HCT116 (cell line): ENCODE measurements at regions not wholly inside any gene's neighbourhood (a gene's known extent, or its start where the extent isn't known, plus 50 kb on each side); places are given as distances from the start of the nearest gene placed in this dataset.

Experiments used
- ATAC-seq: fragments of 200-7000 bp; cut with Tn5 transposase; 2 replicates; pipeline ENCODE4 v1.9.1; 2020; ENCODE audit warnings: mild to moderate bottlenecking, moderate library complexity
- BruUV-seq: library from RNA; stranded (reverse); fragments of 400-500 nt; replicated peaks from 2 replicates; lab custom pipeline; 2021; lab: Mats Ljungman, UMichigan
- CTCF ChIA-PET: fragments of 300-600 bp; sonication (Branson Sonifier 250); formaldehyde crosslinking; loops from one replicate; lab custom pipeline; 2021; ENCODE audit warnings: antibody characterized with exemption; lab: Charles Lee
- POLR2A ChIA-PET: fragments of 300-600, 350-600 bp; sonication (Branson Sonifier 250); formaldehyde crosslinking; loops from one replicate; lab custom pipeline; 2021; ENCODE audit warnings: antibody characterized with exemption; lab: Charles Lee
- RAD21 ChIA-PET, 2 experiments: fragments of 300-600 bp; sonication (Branson Sonifier 250); formaldehyde crosslinking; loops; one replicate each; lab custom pipeline; 2023; ENCODE audit warnings: low total read pairs in 2 of 2; ENCODE audit not compliant: uncharacterized antibody in 2 of 2, unreplicated experiment in 2 of 2, low non-redundant PET in 1 of 2; lab: Charles Lee
- DNase-seq: peaks from one replicate; pipeline ENCODE4 v3.0.0-alpha.2; 2010; ENCODE audit warnings: low read depth, low spot score
- H2AFZ ChIP-seq: fragments of 200-600 bp; shearing (Covaris generic), sonication (generic); 2 replicates; pipeline ENCODE4 v1.6.1; 2017; ENCODE audit warnings: low read depth, mixed run types, mixed read lengths, antibody characterized with exemption, low read length; ENCODE audit not compliant: poor library complexity, severe bottlenecking
- H3K27ac ChIP-seq: 2 replicates; pipeline ENCODE4 v1.5.1; 2012; ENCODE audit warnings: low read depth, low read length
- H3K27me3 ChIP-seq: fragments of 200-600 bp; sonication (generic); 2 replicates; pipeline ENCODE4 v1.6.1; 2016; ENCODE audit warnings: mixed run types, low read length, mixed read lengths; ENCODE audit not compliant: insufficient read depth
- H3K36me3 ChIP-seq, 2 experiments: fragments of 200-500 bp in 1 of 2; fragments of 200-600 bp in 1 of 2; sonication (Bioruptor generic) in 1 of 2; sonication (generic) in 1 of 2; 2 replicates each; pipeline versions ENCODE4 v1.5.1 to v1.6.1; 2014 to 2016; ENCODE audit warnings: low read length in 2 of 2, inconsistent platforms in 1 of 2, mixed read lengths in 1 of 2, mixed run types in 1 of 2; ENCODE audit not compliant: insufficient read depth in 2 of 2, control insufficient read depth in 1 of 2
- H3K4me1 ChIP-seq, 2 experiments: fragments of 200-600 bp in 1 of 2; sonication (generic) in 1 of 2; 2 replicates each; pipeline versions ENCODE4 v1.5.1 to v1.6.1; 2012 to 2017; ENCODE audit warnings: low read length in 2 of 2, inconsistent platforms in 1 of 2, mild to moderate bottlenecking in 1 of 2, mixed read lengths in 1 of 2, mixed run types in 1 of 2, moderate library complexity in 1 of 2; ENCODE audit not compliant: insufficient read depth in 2 of 2, control insufficient read depth in 1 of 2
- H3K4me2 ChIP-seq: fragments of 200-600 bp; sonication (generic); 2 replicates; pipeline ENCODE4 v1.6.1; 2017; ENCODE audit warnings: mixed run types, low read length, mixed read lengths
- H3K4me3 ChIP-seq, 2 experiments: fragments of 200-600 bp in 1 of 2; sonication (generic) in 1 of 2; replicated peaks in 1 of 2; 2 replicates each; pipeline ENCODE4 v1.5.1; 2011 to 2016; ENCODE audit warnings: low read length in 2 of 2, control low read depth in 1 of 2, low read depth in 1 of 2, mild to moderate bottlenecking in 1 of 2, mixed read lengths in 1 of 2, mixed run types in 1 of 2
- H3K79me2 ChIP-seq: fragments of 200-600 bp; sonication (generic); 2 replicates; pipeline ENCODE4 v1.6.1; 2017; ENCODE audit warnings: mild to moderate bottlenecking, mixed run types, low read length, moderate library complexity, mixed read lengths; ENCODE audit not compliant: insufficient read depth
- H3K9ac ChIP-seq: fragments of 200-600 bp; sonication (generic); 2 replicates; pipeline ENCODE4 v1.6.1; 2016; ENCODE audit warnings: low read length, mixed read lengths
- H3K9me2 ChIP-seq: fragments of 200-600 bp; sonication (generic), shearing (Covaris generic); 2 replicates; pipeline ENCODE4 v1.6.1; 2017; ENCODE audit warnings: mixed run types, mild to moderate bottlenecking, moderate library complexity; ENCODE audit not compliant: insufficient read depth
- H3K9me3 ChIP-seq, 2 experiments: fragments of 200-500 bp in 1 of 2; fragments of 200-600 bp in 1 of 2; sonication (Bioruptor generic) in 1 of 2; sonication (generic) in 1 of 2; 2 replicates each; pipeline ENCODE4 v1.6.1; 2014 to 2017; ENCODE audit warnings: low read length in 2 of 2, mixed read lengths in 2 of 2, inconsistent platforms in 1 of 2, low read depth in 1 of 2, mild to moderate bottlenecking in 1 of 2, mixed run types in 1 of 2, moderate library complexity in 1 of 2; ENCODE audit not compliant: control insufficient read depth in 1 of 2, insufficient read depth in 1 of 2
- H4K20me1 ChIP-seq: fragments of 200-600 bp; sonication (generic), shearing (Covaris generic); 2 replicates; pipeline ENCODE4 v1.6.1; 2017; ENCODE audit warnings: mixed run types, mild to moderate bottlenecking, moderate library complexity; ENCODE audit not compliant: insufficient read depth
- CBX3 ChIP-seq: IDR thresholded peaks from 2 replicates; pipeline ENCODE4 v1.6.1; 2012; ENCODE audit warnings: low read depth
- CEBPB ChIP-seq: IDR thresholded peaks from 2 replicates; pipeline ENCODE4 v1.6.1; 2012; ENCODE audit warnings: low read depth
- EGR1 ChIP-seq: IDR thresholded peaks from 2 replicates; pipeline ENCODE4 v1.6.1; 2012; ENCODE audit warnings: low read depth
- ELF1 ChIP-seq: IDR thresholded peaks from 2 replicates; pipeline ENCODE4 v1.6.1; 2012; ENCODE audit warnings: low read depth, borderline replicate concordance
- EZH2 ChIP-seq: fragments of 200-600 bp; sonication (generic); IDR thresholded peaks from 2 replicates; pipeline ENCODE4 v1.6.1; 2017; ENCODE audit warnings: antibody characterized with exemption, mixed run types
- JUND ChIP-seq: IDR thresholded peaks from 2 replicates; pipeline ENCODE4 v1.6.1; 2012
- POLR2A ChIP-seq: IDR thresholded peaks from 2 replicates; pipeline ENCODE4 v1.7.0; 2011; ENCODE audit warnings: borderline replicate concordance; ENCODE audit not compliant: insufficient read depth, insufficient read length; ENCODE audit errors: extremely low read depth
- RAD21 ChIP-seq: IDR thresholded peaks from 2 replicates; pipeline ENCODE4 v1.6.1; 2012; ENCODE audit warnings: low read depth, mild to moderate bottlenecking
- SP1 ChIP-seq: IDR thresholded peaks from 2 replicates; pipeline ENCODE4 v1.6.1; 2012; ENCODE audit warnings: low read depth
- SRF ChIP-seq: IDR thresholded peaks from 2 replicates; pipeline ENCODE4 v1.6.1; 2012; ENCODE audit warnings: low read depth
- TCF7L2 ChIP-seq: IDR thresholded peaks from 2 replicates; pipeline ENCODE4 v1.7.0; 2011; ENCODE audit warnings: borderline replicate concordance, inconsistent platforms; ENCODE audit not compliant: insufficient read depth, insufficient read length; ENCODE audit errors: extremely low read depth
- YY1 ChIP-seq: IDR thresholded peaks from 2 replicates; pipeline ENCODE4 v1.6.1; 2011; ENCODE audit warnings: low read length, low read depth, moderate library complexity, mild to moderate bottlenecking; ENCODE audit not compliant: insufficient replicate concordance; ENCODE audit errors: extremely low read depth
- ZFX ChIP-seq: fragments of 450-650 bp; IDR thresholded peaks from 2 replicates; pipeline ENCODE4 v1.6.1; 2017
- ZNF274 ChIP-seq: fragments of 200-500 bp; sonication (Bioruptor generic); IDR thresholded peaks from 2 replicates; pipeline ENCODE4 v1.6.1; 2014; ENCODE audit warnings: mild to moderate bottlenecking, low read depth, low read length, inconsistent platforms
- intact Hi-C: fragments of 100-400 bp; cut with micrococcal nuclease; formaldehyde crosslinking; loops from 2 replicates; pipeline ENCODE4 v1.10.0; 2022
- TF ChIP-seq, protein P1 (sequence below): IDR thresholded peaks from 2 replicates; pipeline ENCODE4 v1.6.1; 2012
- TF ChIP-seq, protein P2 (sequence below): IDR thresholded peaks from 2 replicates; pipeline ENCODE4 v1.6.1; 2012
- TF ChIP-seq, protein P3 (sequence below): IDR thresholded peaks from 2 replicates; pipeline ENCODE4 v1.6.1; 2011; ENCODE audit warnings: mild to moderate bottlenecking, low read length, moderate library complexity; ENCODE audit not compliant: insufficient replicate concordance; ENCODE audit errors: extremely low read depth
- TF ChIP-seq, protein P4 (sequence below), 3 experiments: fragments of 200-600 bp in 1 of 3; sonication (generic) in 1 of 3; IDR thresholded peaks in 2 of 3; conservative IDR thresholded peaks in 1 of 3; 2 replicates each; pipeline ENCODE4 v1.5.1; 2012 to 2017; ENCODE audit warnings: low read depth in 2 of 3, low read length in 2 of 3, antibody characterized with exemption in 1 of 3, borderline replicate concordance in 1 of 3, control low read depth in 1 of 3, mild to moderate bottlenecking in 1 of 3, mixed read lengths in 1 of 3, mixed run types in 1 of 3, moderate library complexity in 1 of 3; ENCODE audit not compliant: insufficient read depth in 1 of 3

DNA sequence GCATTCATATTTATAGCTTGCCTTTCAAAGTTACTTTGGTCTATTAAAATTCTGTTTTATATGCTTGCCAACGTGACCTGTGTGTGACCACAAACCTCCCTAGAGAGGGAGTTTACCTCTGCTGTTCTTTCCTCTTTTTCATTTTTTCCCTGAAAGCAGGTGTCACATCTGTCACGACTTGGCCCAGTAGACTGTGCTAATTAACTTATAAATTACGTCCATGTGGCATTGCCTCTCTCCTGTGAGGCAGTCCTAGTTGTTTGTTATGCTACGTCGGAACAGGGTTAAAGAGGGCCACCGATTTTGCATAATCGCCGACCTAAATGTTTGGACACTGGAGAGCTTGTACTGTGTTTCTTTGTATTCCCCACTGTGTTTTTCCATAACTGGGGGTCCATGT, 343.9 kb upstream of the FLRT2 start:
- BruUV-seq, result no TSS peak
- DNase-seq, result no peak
- ChIA-PET RAD21 (no interaction called here), POLR2A (no interaction called here), CTCF (no interaction called here)
- ATAC-seq, result no peak
- H3K9me3 ChIP-seq, result peaks cover 0 to 27% of the 10 kb centered on the region in 2 experiments; a peak in 2 of 4 replicates
- no peaks in the 10 kb centered on the region for H3K4me1 ChIP-seq
- H3K79me2 ChIP-seq, result no peaks in the 10 kb centered on the region
- TF ChIP-seq, protein P1, sequence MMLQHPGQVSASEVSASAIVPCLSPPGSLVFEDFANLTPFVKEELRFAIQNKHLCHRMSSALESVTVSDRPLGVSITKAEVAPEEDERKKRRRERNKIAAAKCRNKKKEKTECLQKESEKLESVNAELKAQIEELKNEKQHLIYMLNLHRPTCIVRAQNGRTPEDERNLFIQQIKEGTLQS, result no peak
- TF ChIP-seq ZNF274 (no peak), YY1 (no peak), TCF7L2 (no peak), JUND (no peak), SRF (no peak), POLR2A (no peak), EZH2 (no peak)
- TF ChIP-seq, protein P2, sequence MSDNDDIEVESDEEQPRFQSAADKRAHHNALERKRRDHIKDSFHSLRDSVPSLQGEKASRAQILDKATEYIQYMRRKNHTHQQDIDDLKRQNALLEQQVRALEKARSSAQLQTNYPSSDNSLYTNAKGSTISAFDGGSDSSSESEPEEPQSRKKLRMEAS, result no peak
- no peak overlapping the region for H3K4me3 ChIP-seq
- H3K9ac ChIP-seq, result no peak overlapping the region
- H3K27me3 ChIP-seq, result no peaks in the 10 kb centered on the region
- no peaks in the 10 kb centered on the region for H3K9me2 ChIP-seq
- H3K27ac ChIP-seq, result no peak overlapping the region
- no peak overlapping the region for H3K4me2 ChIP-seq
- intact Hi-C loops, result no loop called here
- H4K20me1 ChIP-seq, result no peaks in the 10 kb centered on the region
- H2AFZ ChIP-seq, result no peak overlapping the region
- H3K36me3 ChIP-seq, result no peaks in the 10 kb centered on the region

DNA sequence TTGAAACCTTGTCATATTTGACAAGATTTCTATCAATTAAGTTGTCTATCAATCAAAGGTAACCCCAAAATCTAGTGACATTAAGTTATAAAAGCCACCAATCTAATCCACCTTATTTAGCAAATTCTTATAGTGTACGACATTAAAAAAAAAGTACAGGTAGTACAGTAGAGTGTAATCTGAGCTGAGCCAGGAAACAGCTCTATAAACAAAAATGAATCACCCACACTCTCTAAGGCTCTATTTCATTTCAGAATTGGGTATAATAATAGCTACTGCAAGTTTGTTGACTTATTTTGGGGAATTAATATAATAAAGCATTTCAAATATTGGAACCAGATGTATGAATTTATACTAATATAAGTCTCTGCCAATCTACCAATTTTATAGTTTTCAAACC, 342.4 kb upstream of the FLRT2 start:
- no peak for TF ChIP-seq RAD21
- TF ChIP-seq, protein P3, sequence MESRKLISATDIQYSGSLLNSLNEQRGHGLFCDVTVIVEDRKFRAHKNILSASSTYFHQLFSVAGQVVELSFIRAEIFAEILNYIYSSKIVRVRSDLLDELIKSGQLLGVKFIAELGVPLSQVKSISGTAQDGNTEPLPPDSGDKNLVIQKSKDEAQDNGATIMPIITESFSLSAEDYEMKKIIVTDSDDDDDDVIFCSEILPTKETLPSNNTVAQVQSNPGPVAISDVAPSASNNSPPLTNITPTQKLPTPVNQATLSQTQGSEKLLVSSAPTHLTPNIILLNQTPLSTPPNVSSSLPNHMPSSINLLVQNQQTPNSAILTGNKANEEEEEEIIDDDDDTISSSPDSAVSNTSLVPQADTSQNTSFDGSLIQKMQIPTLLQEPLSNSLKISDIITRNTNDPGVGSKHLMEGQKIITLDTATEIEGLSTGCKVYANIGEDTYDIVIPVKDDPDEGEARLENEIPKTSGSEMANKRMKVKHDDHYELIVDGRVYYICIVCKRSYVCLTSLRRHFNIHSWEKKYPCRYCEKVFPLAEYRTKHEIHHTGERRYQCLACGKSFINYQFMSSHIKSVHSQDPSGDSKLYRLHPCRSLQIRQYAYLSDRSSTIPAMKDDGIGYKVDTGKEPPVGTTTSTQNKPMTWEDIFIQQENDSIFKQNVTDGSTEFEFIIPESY, result no peak
- no peak for TF ChIP-seq SP1
- TF ChIP-seq POLR2A, result no peak
- TF ChIP-seq EGR1, result no peak
- no peak for TF ChIP-seq TCF7L2
- no peak for TF ChIP-seq SRF
- no peak for TF ChIP-seq CBX3
- no peak for TF ChIP-seq CEBPB
- no peak for TF ChIP-seq ZNF274
- no peak for TF ChIP-seq EZH2
- TF ChIP-seq, protein P4, sequence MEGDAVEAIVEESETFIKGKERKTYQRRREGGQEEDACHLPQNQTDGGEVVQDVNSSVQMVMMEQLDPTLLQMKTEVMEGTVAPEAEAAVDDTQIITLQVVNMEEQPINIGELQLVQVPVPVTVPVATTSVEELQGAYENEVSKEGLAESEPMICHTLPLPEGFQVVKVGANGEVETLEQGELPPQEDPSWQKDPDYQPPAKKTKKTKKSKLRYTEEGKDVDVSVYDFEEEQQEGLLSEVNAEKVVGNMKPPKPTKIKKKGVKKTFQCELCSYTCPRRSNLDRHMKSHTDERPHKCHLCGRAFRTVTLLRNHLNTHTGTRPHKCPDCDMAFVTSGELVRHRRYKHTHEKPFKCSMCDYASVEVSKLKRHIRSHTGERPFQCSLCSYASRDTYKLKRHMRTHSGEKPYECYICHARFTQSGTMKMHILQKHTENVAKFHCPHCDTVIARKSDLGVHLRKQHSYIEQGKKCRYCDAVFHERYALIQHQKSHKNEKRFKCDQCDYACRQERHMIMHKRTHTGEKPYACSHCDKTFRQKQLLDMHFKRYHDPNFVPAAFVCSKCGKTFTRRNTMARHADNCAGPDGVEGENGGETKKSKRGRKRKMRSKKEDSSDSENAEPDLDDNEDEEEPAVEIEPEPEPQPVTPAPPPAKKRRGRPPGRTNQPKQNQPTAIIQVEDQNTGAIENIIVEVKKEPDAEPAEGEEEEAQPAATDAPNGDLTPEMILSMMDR (IDR thresholded peaks at IDR 0.05 in 2 of 3, conservative IDR thresholded peaks at IDR 0.05 in 1 of 3; ENCODE audit: borderline replicate concordance in 1 of 3, insufficient read depth in 1 of 3, low read depth in 2 of 3, low read length in 2 of 3), result no peak
- TF ChIP-seq, protein P2, result no peak
- no peak for TF ChIP-seq ZFX
- no peak for TF ChIP-seq ELF1
- Histone ChIP-seq H3K36me3 (no peaks in the 10 kb centered on the region), H3K27ac (no peak overlapping the region), H3K9ac (no peak overlapping the region), H2AFZ (no peak overlapping the region), H3K9me2 (no peaks in the 10 kb centered on the region), H4K20me1 (no peaks in the 10 kb centered on the region), H3K4me3 (no peak overlapping the region), H3K9me3 (peaks cover 0 to 22% of the 10 kb centered on the region in 2 experiments; a peak in 2 of 4 replicates), H3K4me1 (no peaks in the 10 kb centered on the region), H3K4me2 (no peak overlapping the region), H3K79me2 (no peaks in the 10 kb centered on the region), H3K27me3 (no peaks in the 10 kb centered on the region)
- ChIA-PET POLR2A (no interaction called here), RAD21 (no interaction called here), CTCF (no interaction called here)
- no TSS peak for BruUV-seq
- DNase-seq (no peak), ATAC-seq (no peak)
- intact Hi-C loops, result no loop called here
